CD1c-positive myeloid dendritic cell (primary cell): ENCODE measurements at regions not wholly inside any gene's neighbourhood (a gene's known extent, or its start where the extent isn't known, plus 50 kb on each side); places are given as distances from the start of the nearest gene placed in this dataset.

Experiments used
- DNase-seq: peaks from one replicate; pipeline ENCODE4 v3.0.0-alpha.2; 2016; ENCODE audit errors: extremely low spot score

DNA sequence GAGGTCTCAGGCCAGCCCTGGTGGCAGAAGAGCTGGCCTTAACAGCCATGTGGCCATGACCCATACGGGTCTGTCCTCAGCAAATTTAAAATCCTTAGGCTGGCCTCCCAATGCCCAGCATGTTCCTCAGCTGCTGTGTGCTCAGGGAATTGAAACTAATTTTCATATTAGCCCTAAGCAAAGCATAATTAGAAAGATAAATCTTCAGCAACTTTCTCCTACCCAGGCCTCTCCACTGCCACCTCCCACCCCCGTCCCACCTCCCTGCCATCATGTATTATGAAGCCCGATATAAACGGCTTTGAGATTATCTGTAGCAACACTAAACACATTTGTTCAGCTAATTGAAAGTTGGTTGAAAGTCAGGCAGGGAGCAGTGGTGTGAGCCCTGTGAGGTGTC, 178.8 kb upstream of the NTM start:
- no peak for DNase-seq

DNA sequence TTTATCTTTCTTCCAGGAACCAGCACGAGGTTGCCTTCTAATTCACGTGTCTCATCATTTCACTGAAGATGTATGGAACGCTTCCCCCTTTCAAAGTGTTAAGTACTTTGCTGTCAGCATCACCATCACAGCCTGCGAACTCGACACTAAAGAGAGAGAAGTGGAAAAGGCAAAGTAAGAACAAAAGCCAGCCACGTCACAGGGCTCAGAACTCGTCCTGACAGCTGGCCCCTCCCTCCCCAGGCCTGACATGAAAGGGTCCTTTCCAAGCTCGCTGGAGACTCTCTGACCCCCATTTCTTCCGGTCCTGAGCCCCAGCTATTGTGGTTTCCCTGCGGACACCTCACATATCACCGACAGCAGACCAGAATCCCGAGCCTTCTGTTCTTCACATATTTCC, 177.8 kb upstream of the NTM start:
- no peak for DNase-seq

DNA sequence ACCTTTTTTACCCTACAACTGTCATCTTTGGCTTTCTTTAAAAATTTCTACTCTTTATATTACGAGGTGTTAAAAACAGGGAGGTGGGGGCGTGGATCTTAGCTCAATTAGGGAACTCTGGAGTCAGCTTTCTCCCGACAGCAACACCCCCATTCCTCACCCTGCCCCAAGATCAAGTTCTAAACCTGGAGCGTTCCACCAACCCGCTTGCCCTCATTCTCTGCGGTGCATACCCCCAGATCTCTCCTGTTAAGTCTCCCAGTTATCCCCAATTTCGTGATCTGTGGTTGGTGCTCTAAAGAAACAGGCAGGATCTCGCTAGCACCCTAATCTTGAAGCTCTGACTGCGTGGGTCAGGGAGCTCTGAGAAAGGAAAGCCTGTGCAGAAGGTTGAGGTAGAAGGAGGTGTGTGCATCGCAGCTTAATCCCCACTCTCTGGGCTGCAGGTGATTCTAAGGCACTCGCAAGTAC, 177.3 kb upstream of the NTM start:
- no peak for DNase-seq

DNA sequence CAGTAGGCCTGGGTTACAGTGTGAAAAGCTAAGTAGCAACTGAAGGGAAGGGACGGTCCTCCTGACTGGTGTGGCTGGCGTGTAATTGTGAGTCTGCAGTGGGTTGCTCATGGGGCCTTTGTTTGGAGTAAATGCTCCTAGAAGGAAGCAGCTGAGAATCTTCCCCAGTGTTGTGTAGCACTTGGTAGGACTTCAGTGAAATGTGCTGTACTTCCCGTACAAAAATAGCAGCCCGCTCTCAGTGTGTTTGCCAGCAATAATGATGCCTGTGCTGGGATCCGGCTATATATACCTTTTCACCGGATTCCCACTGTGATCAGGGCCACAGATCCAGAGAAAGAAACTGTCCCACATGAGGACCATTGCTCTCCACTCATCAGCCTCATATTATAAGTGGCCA, 175.7 kb upstream of the NTM start:
- DNase-seq, result no peak

DNA sequence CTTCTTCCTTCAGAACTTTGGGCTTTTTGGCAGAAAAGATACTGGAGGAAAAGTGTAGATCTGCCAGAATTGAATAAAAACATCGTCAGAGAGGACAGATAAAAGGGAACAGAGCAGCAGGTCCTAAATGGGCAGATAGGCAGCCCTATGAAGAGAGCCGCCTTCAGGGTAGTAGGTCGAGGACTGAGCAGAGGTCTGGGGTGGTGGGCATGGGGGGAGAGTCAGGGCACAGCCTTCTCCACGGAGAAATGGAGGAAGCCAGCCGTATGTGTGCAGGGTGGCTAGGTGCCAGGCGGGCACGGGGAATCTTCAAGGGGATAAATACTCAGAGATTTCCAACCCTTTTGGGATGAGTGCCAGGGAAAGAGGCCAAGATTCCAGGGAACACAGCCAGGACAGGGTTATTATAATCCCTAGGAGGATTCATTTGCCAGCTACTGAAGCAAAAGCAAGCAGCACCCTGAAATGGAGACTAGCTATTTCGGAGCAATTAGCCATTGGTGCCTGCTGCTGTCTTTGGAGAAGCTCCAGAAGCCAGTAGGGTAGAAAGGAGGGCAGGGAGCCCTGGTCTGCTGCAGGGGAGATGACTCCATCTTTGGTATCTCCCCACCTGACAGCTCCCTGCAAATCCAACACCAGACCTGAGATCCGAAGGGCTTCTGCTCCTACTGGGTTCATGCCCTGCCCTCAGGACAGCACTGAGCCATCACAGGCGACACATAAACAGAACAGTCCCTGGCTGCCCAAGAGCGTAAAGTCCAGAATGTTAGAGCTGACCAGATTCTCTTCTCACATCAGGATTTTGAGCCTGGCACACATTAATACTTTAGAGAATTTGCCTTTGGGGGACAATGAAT, 174.5 kb upstream of the NTM start:
- DNase-seq, result no peak

DNA sequence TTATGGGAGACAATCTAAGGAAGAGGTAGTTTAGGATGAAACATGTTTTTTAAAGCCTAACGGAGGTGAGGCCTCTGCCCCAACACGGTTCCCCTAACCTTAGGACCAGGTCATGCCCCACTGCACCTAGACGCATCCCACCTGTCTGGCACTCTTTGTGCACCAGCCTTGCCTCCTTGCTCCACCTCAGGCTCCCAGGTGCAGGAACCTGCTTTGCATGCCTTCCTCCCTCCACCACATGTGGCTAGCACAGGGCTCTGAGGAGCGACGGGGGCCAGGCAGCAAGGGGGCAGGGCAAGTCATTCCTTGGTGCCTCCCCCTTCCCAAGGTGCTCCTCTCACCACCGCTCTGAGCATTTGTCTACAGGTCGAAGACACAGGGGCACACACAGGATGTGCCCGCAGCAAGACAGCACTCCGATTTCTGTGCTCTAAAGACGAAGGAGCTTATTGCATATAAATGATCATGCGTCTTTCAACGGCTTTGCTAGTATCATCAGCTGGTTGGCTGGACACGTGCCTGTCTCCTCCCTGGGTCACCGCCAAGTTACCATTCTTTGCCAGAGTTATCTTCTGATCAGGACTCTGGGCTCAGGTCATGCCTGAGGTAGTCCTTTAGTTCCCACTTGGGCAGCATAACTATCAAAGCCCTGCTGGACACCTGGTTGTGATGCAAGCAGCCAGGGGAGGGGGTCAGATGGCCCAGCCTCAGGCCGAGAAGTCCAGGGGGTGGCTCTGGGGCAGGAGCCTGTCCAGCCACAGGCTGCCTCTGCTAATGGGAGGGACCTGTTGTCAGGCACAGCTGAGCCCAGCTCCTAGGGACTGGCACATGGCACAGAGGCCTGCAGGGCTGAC, 172.0 kb upstream of the NTM start:
- DNase-seq, result no peak

DNA sequence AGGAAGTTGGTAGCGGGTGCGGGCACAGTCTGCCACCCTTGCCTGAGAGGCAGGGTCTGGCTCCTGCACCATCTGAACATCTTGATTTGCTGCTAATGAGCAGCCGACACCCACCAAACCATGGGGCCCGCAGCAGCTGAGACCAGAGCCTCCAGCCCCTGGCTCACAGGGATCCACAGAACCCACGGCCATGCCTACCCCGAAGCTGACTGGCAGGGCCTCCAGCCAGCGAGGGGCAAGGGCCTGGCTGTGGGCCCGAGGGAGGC, 171.5 kb upstream of the NTM start:
- no peak for DNase-seq

DNA sequence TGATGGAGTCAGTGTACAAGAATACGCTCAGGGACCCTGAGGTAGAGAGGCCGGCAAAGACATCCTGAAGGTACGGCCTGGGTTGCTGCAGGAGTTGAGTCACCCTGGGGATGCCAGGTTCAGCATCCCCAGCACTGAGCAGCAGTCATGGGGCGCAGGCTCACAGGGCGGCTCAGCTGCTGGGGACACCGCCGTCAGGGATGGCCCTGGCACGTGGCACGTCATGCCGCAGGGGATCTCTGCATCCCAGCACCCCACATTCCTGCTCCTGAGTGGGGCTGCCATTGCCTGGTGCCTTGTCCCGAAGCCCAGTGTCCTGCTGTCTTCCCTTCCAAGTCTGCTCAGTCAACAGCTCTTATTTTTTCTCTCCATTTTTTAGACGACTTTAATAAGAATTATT, 168.7 kb upstream of the NTM start:
- DNase-seq, result no peak

DNA sequence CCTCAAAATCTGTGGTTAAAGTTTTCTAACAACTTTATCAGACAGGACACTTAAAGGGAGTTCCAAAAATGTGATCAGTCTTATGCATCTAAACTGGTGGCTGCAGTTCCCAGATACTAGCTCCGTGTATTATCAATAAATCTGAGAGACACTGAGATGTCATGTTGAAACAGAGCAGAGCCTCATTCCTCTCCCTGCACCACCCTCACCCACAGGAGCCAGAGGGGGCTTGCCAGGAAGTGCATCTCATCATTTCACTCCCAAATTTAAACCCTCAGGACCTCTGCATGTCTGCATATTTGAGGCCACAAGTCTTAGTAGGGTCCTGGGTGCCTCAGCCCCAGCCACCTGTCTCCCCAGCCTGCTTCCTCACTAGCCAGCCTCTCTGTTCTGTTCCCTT, 167.4 kb upstream of the NTM start:
- no peak for DNase-seq

DNA sequence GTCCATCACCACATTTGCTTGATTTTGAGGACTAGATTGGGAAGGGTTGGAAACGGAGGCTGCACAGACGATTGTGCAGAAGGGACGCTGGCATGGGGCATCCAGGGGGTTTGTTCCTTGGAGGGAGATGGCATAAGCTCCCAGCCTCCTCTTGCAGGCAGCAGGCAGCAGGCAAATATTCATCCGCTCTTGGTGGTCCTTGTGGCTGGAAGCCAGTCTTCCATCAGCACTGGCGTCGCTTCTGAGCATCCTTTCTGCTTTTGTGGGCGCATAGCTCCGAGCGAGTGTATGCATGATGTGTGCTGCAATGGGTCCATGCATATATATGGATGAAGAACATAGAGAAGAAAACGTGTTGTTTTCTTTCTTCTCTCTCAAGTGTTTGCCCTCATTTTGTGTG, 166.1 kb upstream of the NTM start:
- no peak for DNase-seq

DNA sequence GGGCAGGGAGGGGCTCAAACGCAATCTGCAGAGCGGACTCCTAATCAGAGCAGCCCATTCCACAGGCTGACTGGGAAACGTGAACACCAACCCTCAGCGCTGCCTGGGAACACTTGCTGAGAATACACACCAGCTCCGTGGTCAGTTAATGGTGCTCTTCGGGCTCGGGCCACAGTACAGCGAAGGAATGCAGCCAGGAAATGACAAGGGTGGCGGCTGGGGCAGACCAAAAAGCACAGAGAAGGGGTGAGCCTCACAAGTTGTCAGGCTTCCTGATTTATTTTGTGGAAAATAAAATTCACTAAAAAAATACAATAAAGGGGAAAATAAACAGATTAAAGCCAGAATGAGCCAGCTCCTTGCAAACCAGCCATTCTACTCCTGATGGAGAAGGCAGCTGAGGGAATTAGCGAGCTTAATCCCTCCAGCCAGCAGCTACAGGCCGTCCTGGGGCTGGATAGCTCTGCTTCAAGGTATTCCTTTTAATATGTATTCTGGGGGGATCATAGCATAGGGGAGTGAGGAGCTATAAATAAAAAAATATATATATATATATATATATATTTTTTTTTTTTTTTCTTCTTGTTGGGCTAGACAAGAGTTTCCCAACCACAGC, 165.5 kb upstream of the NTM start:
- DNase-seq, result no peak

DNA sequence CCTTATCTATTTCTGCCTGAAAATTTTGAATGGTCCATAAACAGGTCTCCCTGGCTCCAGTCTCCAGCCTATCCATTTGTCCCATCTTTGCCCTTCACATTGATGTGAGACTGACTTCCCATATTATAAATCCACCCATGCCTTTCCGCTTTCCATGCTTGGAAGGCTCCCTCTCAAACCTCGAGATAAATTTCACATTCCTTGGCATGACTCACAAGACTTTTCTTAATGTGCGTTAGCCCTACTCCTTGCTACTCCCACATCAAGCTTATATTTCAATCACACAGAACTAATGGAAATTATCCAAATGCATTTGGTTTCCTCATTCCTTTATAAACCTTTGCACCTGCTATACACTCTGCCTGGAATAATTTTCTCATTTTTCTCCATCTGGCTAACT, 163.7 kb upstream of the NTM start:
- no peak for DNase-seq

DNA sequence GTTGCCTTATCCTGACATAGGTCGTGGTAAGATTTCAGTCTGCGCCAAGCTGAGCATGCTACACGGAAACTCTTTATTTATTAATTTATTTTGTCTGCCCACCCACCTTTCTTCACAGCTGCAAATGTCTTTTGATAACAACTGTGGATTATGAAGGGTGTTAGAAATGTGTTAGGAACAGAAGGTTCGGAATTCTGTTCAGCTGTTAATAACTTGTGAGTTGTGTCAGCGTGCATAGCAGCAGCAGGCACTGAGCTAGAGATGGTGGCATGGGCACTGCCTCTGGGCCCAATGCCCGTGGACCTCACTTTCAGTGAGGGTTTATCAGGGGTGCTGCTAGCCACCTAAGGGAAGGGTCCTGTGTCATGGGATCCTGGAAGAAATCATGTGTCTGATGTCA, 162.5 kb upstream of the NTM start:
- no peak for DNase-seq

DNA sequence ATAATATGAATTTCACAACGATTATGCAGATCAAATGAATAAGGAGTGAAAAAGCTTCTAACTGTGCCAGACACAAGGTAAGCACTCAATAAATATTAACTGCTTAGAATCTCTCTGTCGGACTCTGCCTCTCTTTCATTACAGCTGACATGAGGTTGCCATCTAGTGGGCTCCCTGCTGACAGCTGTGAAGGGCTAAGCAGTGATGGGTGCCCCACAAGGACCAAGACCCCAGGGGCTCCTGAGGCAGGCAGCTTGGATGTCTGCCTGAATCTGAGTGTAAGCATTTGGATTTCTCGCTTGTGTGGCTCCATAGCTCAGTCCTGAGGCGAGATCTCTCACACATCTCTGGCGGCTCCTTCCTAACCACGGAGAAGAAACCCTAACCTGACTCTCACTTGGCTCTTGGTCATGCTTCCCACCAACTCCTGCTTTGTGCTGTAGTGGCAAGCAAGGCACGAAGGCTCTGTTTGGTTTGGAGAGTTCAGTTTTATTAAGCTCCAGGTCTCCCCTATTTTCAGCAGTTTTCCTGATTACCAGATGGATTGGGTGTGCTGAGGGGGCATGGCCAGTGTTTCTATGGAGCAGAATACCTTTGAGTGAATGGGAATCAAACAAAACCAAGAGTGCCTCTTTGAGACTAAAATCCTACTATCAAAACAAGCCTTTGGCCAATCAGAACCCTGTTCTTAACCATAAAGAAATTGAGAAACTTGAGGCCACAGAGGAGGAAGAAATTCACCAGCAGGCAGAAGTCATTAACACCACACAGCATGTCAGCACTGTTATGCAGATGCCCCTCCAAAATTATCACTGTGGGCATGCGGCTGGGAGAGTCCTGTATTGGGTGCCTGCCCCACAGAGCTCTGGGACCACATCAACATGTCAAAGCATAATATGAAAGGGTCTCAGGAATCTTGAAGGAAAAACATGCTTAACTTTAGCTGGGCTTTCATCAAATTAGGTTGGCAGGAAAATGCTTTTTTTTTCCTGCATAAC, 152.8 kb upstream of the NTM start:
- no peak for DNase-seq

DNA sequence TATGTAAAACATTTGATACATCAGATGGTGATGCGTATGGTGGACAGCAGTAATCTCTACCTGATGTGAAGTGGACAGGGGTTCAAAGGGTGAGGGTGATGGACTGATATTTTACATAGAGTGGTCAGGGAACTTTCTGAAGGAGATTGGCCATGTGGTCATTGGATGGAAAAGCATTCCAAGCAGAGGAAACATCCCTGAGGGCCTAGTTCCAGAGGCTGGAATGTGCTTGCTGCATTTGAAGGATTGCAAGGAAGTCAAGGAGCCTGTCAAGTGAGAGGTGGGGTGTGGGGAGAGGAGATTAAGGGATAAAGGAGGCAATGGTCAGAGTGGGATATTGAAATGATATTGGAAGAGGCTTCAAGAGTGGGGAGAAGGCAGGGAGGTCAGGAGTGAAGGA, 151.9 kb upstream of the NTM start:
- DNase-seq, result no peak

DNA sequence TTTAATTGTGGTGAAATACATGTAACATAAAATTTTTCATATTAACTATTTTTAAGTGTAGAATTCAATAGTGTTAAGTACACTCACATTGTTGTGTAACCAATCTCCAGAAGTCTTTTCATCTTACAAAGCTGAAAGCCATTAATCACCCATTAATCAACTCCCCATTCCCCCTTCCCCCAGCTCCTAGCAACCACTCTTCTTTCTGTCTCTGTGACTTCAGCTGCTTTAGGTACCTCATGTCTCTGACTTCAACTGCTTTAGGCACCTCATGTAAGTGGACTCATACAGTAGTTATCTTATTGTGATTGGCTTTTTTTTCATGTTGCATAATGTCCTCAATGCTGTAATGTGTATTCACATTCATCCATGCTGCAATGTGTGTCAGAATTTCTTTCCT, 150.8 kb upstream of the NTM start:
- no peak for DNase-seq

DNA sequence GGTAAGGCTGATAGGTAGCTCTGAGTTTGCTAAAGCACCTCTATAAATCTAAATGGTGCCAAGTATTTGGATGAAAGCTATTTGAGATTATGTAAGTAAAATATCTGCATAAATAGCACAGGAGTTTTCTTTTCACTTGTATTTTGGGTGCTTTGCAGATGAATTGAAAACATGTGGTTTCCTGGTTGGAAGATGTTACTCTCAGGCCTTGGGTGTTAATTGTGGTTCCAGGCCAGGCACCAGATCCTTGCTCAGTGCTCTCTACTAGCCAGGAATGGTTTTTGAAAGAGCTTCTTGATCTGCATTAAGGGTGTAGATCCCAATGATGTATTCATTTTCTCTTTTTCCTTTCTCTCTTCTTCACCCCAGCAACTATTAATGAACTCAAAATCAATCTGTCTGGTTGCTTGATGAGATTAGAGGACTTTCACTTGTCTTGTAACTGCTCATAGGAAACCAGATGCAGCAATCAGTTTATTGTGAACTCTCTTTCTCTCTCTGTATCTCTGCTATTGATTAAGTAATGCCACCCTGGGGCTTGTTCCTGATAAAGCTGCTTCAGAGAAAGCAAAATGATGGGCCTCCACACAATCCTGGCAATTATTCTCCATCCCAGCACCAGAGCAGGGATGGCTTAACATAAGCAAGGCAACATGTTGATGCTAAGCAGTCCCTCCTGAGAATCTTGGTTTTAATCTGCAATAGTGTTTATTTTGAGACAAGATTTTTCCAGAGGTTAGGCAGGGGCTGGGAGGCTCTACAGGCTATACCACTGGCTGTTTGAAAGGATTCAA, 147.0 kb upstream of the NTM start:
- no peak for DNase-seq

DNA sequence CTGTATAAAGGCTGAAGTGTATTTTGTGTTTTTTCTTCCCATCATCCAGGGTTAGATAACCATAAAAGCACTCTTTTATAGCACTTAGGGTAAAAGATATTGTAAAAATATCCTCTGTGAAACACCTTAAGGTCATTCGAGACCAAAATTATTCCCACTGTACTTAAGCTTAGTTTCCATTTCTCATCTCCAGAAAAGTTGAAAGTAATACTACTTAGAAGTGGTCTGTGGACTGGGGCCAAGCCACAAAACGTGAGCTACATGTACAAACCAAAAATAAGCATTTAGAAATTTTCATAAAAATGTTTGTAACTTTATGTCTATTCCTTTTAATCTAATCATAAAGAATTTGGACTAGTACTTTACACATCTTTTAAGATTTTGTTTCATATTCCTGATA, 142.0 kb upstream of the NTM start:
- DNase-seq, result no peak

DNA sequence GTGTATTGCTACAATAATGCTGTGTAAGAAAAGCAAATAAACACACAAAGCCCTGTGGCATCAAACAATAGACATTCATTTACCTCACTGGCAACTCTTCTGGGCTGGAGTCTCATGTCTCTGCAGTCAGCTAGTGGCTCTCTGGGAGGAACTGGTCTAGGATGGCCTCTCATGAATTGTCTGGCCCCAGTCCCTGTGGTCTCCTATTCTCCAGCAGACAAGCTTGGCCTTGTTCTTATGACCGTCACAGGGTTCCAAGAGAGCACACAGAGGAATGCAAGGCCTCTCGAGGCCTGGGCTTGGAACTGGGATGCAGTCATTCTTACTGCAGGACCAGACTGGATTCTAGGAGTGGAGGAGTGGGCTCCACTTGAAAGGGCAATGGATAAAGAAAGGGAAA, 141.2 kb upstream of the NTM start:
- no peak for DNase-seq

DNA sequence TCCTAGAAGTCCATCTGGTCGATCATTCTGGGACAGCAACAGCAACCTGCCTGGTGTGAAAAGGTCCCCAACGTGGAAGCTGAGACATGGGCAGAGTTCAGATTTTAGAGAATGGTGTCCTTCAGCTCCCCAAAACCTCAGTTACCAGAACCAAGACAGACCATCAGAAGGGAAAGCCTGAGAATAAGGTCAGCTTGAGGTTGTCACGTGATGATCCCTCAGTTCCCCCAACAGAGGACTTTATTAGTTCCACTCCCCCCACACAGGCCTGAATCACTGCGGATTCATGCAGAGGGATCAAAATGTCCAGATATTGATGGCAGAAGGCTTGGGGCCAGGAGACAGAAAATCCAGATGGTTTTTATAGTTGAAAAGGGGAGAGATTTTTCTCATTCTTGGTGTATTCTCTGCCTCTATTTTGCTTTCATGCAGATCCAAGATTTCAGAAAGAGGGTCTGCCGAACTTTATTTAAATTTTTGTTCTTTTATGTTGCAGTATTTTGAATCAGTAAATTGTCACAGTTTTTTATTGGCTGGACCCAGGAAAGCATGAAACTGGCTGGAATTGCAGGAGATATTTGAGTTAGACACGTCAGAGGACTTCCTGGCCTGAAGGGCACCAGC, 139.0 kb upstream of the NTM start:
- DNase-seq, result no peak
